Tibial nerve (tissue), 4 donors: ENCODE measurements at regions not wholly inside any gene's neighbourhood (a gene's known extent, or its start where the extent isn't known, plus 50 kb on each side); places are given as distances from the start of the nearest gene placed in this dataset.

ENCODE experiments used
- CTCF ChIP-seq, 5 experiments: fragments of 200-600 bp in 3 of 5; fragments of 450-650 bp in 2 of 5; sonication (generic) in 3 of 5; IDR thresholded peaks; one replicate each; pipeline ENCODE4 v1.5.1; 2016 to 2019; ENCODE audit warnings: antibody characterized with exemption in 5 of 5, mild to moderate bottlenecking in 3 of 5, moderate library complexity in 2 of 5
- EP300 ChIP-seq, 2 donors: sonication (generic); formaldehyde crosslinking; IDR thresholded peaks; one replicate each; pipeline ENCODE4 v1.6.1; 2017; ENCODE audit warnings: antibody characterized with exemption in 2 of 2, mild to moderate bottlenecking in 1 of 2
- POLR2A ChIP-seq, 2 donors: fragments of 450-650 bp; IDR thresholded peaks; one replicate each; pipeline ENCODE4 v1.6.1; 2017; ENCODE audit warnings: antibody characterized with exemption in 2 of 2, mild to moderate bottlenecking in 2 of 2, moderate library complexity in 2 of 2

GRCh38 chr20:51219544-51219943 lies 196.6 kb upstream of the KCNG1 start:
- TF ChIP-seq CTCF (IDR thresholded peaks at IDR 0.05), result no peak
- no peak for TF ChIP-seq EP300 (IDR thresholded peaks at IDR 0.05)
- no peak for TF ChIP-seq POLR2A (IDR thresholded peaks at IDR 0.05)
